22Rv1 (cell line): ENCODE measurements at regions not wholly inside any gene's neighbourhood (a gene's known extent, or its start where the extent isn't known, plus 50 kb on each side); places are given as distances from the start of the nearest gene placed in this dataset.

Source experiments
- ZFX ChIP-seq: fragments of 450-650 bp; IDR thresholded peaks from 2 replicates; pipeline ENCODE4 v1.6.1; 2017; ENCODE audit warnings: antibody characterized with exemption, borderline replicate concordance
- TF ChIP-seq, protein P1 (sequence below): fragments of 450-650 bp; IDR thresholded peaks from 2 replicates; pipeline ENCODE4 v1.5.1; 2017; ENCODE audit warnings: mild to moderate bottlenecking

GRCh38 chr1:112318263-112318662, 77.8 kb upstream of the CTTNBP2NL start:
- TF ChIP-seq, protein P1, sequence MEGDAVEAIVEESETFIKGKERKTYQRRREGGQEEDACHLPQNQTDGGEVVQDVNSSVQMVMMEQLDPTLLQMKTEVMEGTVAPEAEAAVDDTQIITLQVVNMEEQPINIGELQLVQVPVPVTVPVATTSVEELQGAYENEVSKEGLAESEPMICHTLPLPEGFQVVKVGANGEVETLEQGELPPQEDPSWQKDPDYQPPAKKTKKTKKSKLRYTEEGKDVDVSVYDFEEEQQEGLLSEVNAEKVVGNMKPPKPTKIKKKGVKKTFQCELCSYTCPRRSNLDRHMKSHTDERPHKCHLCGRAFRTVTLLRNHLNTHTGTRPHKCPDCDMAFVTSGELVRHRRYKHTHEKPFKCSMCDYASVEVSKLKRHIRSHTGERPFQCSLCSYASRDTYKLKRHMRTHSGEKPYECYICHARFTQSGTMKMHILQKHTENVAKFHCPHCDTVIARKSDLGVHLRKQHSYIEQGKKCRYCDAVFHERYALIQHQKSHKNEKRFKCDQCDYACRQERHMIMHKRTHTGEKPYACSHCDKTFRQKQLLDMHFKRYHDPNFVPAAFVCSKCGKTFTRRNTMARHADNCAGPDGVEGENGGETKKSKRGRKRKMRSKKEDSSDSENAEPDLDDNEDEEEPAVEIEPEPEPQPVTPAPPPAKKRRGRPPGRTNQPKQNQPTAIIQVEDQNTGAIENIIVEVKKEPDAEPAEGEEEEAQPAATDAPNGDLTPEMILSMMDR, result no peak
- TF ChIP-seq ZFX, result no peak
